CD4-positive, alpha-beta T cell (primary cell): ENCODE measurements at regions not wholly inside any gene's neighbourhood (a gene's known extent, or its start where the extent isn't known, plus 50 kb on each side); places are given as distances from the start of the nearest gene placed in this dataset.
"Not testable (repeated sequence)": the region's sequence is repeated elsewhere in the genome, so short reads cannot be mapped to it uniquely, and the experiment has no call there.

Experiments used
- ATAC-seq: fragments of 200-7000 bp; cut with Tn5 transposase; one replicate; pipeline ENCODE4 v1.10.0; 2022; ENCODE audit warnings: mild to moderate bottlenecking; ENCODE audit not compliant: poor library complexity
- CTCF ChIA-PET: fragments of 350-600 bp; sonication (Branson Sonifier 250); formaldehyde crosslinking; loops from one replicate; lab custom pipeline; 2021; ENCODE audit warnings: antibody characterized with exemption, inconsistent platforms; lab: Charles Lee
- POLR2A ChIA-PET: fragments of 350-600 bp; sonication (Branson Sonifier 250); formaldehyde crosslinking; loops from one replicate; lab custom pipeline; 2021; ENCODE audit warnings: antibody characterized with exemption, inconsistent platforms; lab: Charles Lee
- DNase-seq, 14 experiments: peaks; one replicate each; pipeline ENCODE4 v3.0.0-alpha.2; 2013 to 2020; ENCODE audit warnings: mixed read lengths in 2 of 14
- H3K27ac ChIP-seq, 2 donors: one replicate each; pipeline versions ENCODE4 v1.5.1 to v1.7.0; 2013; ENCODE audit warnings: low read length in 2 of 2, low read depth in 1 of 2, mild to moderate bottlenecking in 1 of 2
- H3K27me3 ChIP-seq, 2 experiments: 1 replicate in 1 of 2; 2 replicates in 1 of 2; pipeline versions ENCODE4 v1.6.1 to v1.7.0; 2013; ENCODE audit warnings: low read length in 2 of 2, control low read depth in 1 of 2, mild to moderate bottlenecking in 1 of 2, moderate library complexity in 1 of 2; ENCODE audit not compliant: insufficient read depth in 2 of 2, control insufficient read depth in 1 of 2
- H3K36me3 ChIP-seq: one replicate; pipeline ENCODE4 v1.6.1; 2013; ENCODE audit warnings: low read length, control low read depth; ENCODE audit not compliant: insufficient read depth
- H3K4me1 ChIP-seq: one replicate; pipeline ENCODE4 v1.6.1; 2013; ENCODE audit warnings: low read length, control low read depth; ENCODE audit not compliant: insufficient read depth
- H3K4me3 ChIP-seq: one replicate; pipeline ENCODE4 v1.5.1; 2013; ENCODE audit warnings: mild to moderate bottlenecking, low read length, moderate library complexity
- H3K9me3 ChIP-seq, 2 experiments: 1 replicate in 1 of 2; 2 replicates in 1 of 2; pipeline versions ENCODE4 v1.6.1 to v1.7.0; 2013; ENCODE audit warnings: low read length in 2 of 2, mild to moderate bottlenecking in 2 of 2, control low read depth in 1 of 2, moderate library complexity in 1 of 2; ENCODE audit not compliant: control insufficient read depth in 1 of 2, insufficient read depth in 1 of 2
- H3K27ac Mint-ChIP-seq: one replicate; pipeline ENCODE4 v1.8.0; 2020; ENCODE audit warnings: mixed read lengths
- H3K27me3 Mint-ChIP-seq: one replicate; pipeline ENCODE4 v1.8.0; 2021; ENCODE audit warnings: mixed read lengths
- H3K36me3 Mint-ChIP-seq: one replicate; pipeline ENCODE4 v1.8.0; 2021; ENCODE audit warnings: low read depth, mixed read lengths
- H3K4me1 Mint-ChIP-seq: one replicate; pipeline ENCODE4 v1.8.0; 2021; ENCODE audit warnings: low read depth, mixed read lengths
- H3K4me3 Mint-ChIP-seq: one replicate; pipeline ENCODE4 v1.8.0; 2020; ENCODE audit warnings: mild to moderate bottlenecking, mixed read lengths
- H3K9me3 Mint-ChIP-seq: one replicate; pipeline ENCODE4 v1.8.0; 2020; ENCODE audit warnings: mixed read lengths
- intact Hi-C, 2 experiments: fragments of 100-400 bp; cut with DNase I in 1 of 2; cut with micrococcal nuclease in 1 of 2; formaldehyde crosslinking; loops; one replicate each; pipeline versions ENCODE4 v1.15.1 to v1.9.0; 2023 to 2025; cut with DNase I, micrococcal nuclease
- TF ChIP-seq, protein P1 (sequence below): fragments of 200-600 bp; IDR thresholded peaks from one replicate; pipeline ENCODE4 v1.8.0; 2022; ENCODE audit warnings: antibody characterized with exemption, mild to moderate bottlenecking

DNA sequence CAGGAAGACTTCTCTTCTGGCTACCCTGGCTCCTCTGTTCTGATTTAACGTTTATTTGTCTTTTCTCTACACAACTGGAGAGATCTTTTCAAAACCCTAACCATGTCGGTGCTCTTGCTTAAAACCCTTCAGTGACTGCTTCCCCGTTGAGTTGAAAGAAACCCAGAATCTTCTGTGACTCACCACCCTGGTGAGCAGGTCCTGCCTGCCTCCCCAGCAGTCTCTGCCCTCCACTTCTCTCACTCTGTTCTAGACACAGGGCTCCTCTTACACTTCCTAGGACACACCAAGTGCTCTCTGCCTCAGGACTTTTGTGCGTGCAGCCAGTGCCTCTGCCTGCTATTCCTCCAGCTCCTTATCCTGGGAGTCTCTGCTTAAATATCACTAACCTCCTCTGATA, 131.4 kb downstream of the IER5 start:
- H3K27me3 ChIP-seq: no peaks in the 10 kb centered on the region
- Mint-ChIP-seq H3K9me3 (peaks cover 5% of the 10 kb centered on the region), H3K4me1 (no peaks in the 10 kb centered on the region), H3K27me3 (peaks cover 6% of the 10 kb centered on the region), H3K4me3 (no peak overlapping the region), H3K36me3 (no peaks in the 10 kb centered on the region), H3K27ac (no peak overlapping the region)
- H3K4me1 ChIP-seq: no peaks in the 10 kb centered on the region
- ChIA-PET CTCF (no interaction called here), POLR2A (no interaction called here)
- intact Hi-C loops: loop anchor here in 1 of 2 experiments (5.0 kb wide), 1 partner anchor 1037 kb away; no protein-coding TSS in a partner anchor
- peaks cover 0 to 3% of the 10 kb centered on the region in 2 experiments for H3K9me3 ChIP-seq
- H3K27ac ChIP-seq: no peak overlapping the region
- H3K4me3 ChIP-seq: no peak overlapping the region
- no peak for ATAC-seq
- no peak for DNase-seq
- TF ChIP-seq, protein P1, sequence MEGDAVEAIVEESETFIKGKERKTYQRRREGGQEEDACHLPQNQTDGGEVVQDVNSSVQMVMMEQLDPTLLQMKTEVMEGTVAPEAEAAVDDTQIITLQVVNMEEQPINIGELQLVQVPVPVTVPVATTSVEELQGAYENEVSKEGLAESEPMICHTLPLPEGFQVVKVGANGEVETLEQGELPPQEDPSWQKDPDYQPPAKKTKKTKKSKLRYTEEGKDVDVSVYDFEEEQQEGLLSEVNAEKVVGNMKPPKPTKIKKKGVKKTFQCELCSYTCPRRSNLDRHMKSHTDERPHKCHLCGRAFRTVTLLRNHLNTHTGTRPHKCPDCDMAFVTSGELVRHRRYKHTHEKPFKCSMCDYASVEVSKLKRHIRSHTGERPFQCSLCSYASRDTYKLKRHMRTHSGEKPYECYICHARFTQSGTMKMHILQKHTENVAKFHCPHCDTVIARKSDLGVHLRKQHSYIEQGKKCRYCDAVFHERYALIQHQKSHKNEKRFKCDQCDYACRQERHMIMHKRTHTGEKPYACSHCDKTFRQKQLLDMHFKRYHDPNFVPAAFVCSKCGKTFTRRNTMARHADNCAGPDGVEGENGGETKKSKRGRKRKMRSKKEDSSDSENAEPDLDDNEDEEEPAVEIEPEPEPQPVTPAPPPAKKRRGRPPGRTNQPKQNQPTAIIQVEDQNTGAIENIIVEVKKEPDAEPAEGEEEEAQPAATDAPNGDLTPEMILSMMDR: no peak
- H3K36me3 ChIP-seq: no peaks in the 10 kb centered on the region

- no peak for ATAC-seq
- TF ChIP-seq, protein P1: no peak
- H3K4me1 Mint-ChIP-seq: no peaks in the 10 kb centered on the region
- no peak overlapping the region for H3K4me3 Mint-ChIP-seq
- H3K27me3 Mint-ChIP-seq: peaks cover 5% of the 10 kb centered on the region
- H3K9me3 ChIP-seq: peaks cover 0 to 3% of the 10 kb centered on the region in 2 experiments
- DNase-seq: no peak
- H3K36me3 ChIP-seq: no peaks in the 10 kb centered on the region
- H3K4me3 ChIP-seq: no peak overlapping the region
- H3K9me3 Mint-ChIP-seq: peaks cover 5% of the 10 kb centered on the region
- no peak overlapping the region for H3K27ac Mint-ChIP-seq
- ChIA-PET CTCF (no interaction called here), POLR2A (interaction anchor here (0.6 kb wide), 1 partner anchor 180 kb away, joined by 3 read pairs; no protein-coding TSS in a partner anchor)
- H3K27ac ChIP-seq: no peak overlapping the region
- H3K27me3 ChIP-seq: no peaks in the 10 kb centered on the region
- H3K4me1 ChIP-seq: no peaks in the 10 kb centered on the region
- intact Hi-C loops: no loop called here
- H3K36me3 Mint-ChIP-seq: no peaks in the 10 kb centered on the region
These were observed 132.6 kb downstream of the IER5 start for GRCh38 chr1:181221078-181221477.

GRCh38 chr1:181222972-181223505, 134.5 kb downstream of the IER5 start:
- Mint-ChIP-seq H3K4me1 (no peaks in the 10 kb centered on the region), H3K4me3 (no peak overlapping the region), H3K27ac (no peak overlapping the region), H3K9me3 (peaks cover 8% of the 10 kb centered on the region), H3K27me3 (no peaks in the 10 kb centered on the region), H3K36me3 (no peaks in the 10 kb centered on the region)
- DNase-seq (no peak), ATAC-seq (no peak)
- Histone ChIP-seq H3K9me3 (peaks cover 6 to 7% of the 10 kb centered on the region in 2 experiments), H3K36me3 (no peaks in the 10 kb centered on the region), H3K4me1 (no peaks in the 10 kb centered on the region), H3K27ac (no peak overlapping the region), H3K27me3 (no peaks in the 10 kb centered on the region), H3K4me3 (no peak overlapping the region)
- intact Hi-C loops: no loop called here
- POLR2A ChIA-PET: no interaction called here
- TF ChIP-seq, protein P1: no peak
- CTCF ChIA-PET: no interaction called here

- ATAC-seq, H3K4me1 ChIP-seq, POLR2A ChIA-PET, H3K4me3 Mint-ChIP-seq, H3K4me1 Mint-ChIP-seq, H3K27me3 Mint-ChIP-seq, H3K27ac ChIP-seq, DNase-seq, intact Hi-C loops, H3K27me3 ChIP-seq, CTCF ChIA-PET, H3K36me3 ChIP-seq, H3K9me3 ChIP-seq, H3K4me3 ChIP-seq, H3K36me3 Mint-ChIP-seq, H3K27ac Mint-ChIP-seq: not testable (repeated sequence)
- peaks cover 12% of the 10 kb centered on the region for H3K9me3 Mint-ChIP-seq
These were observed 138.2 kb downstream of the IER5 start for GRCh38 chr1:181226728-181227127.
